ENCODE measurements at regions not wholly inside any gene's neighbourhood (a gene's known extent, or its start where the extent isn't known, plus 50 kb on each side); places are given as distances from the start of the nearest gene placed in this dataset.

GRCh38 chr7:130897515-130898419, 163.8 kb upstream of the KLF14 start:
- no peak for DNase-seq

- DNase-seq = no peak
Observed at GRCh38 chr7:130899071-130899560, 165.1 kb upstream of the KLF14 start.

GRCh38 chr7:130899638-130900401, 165.8 kb upstream of the KLF14 start:
- no peak for DNase-seq

- no peak for DNase-seq
Observed at GRCh38 chr7:130900471-130901076, 166.6 kb upstream of the KLF14 start.

- no peak for DNase-seq
Observed at GRCh38 chr7:130901209-130901783, 167.3 kb upstream of the KLF14 start.

GRCh38 chr7:130902755-130903357, 168.8 kb upstream of the KLF14 start:
- no peak for DNase-seq

GRCh38 chr7:130903358-130903974, 169.5 kb upstream of the KLF14 start:
- no peak for DNase-seq

- DNase-seq = no peak
Observed at GRCh38 chr7:130904031-130904757, 170.2 kb upstream of the KLF14 start.

- DNase-seq = no peak
Observed at GRCh38 chr7:130904792-130905191, 170.8 kb upstream of the KLF14 start.

- DNase-seq = no peak
Observed at GRCh38 chr7:130906575-130906974, 172.6 kb upstream of the KLF14 start.

GRCh38 chr7:130907439-130907838, 173.4 kb upstream of the KLF14 start:
- no peak for DNase-seq

- DNase-seq = no peak
Observed at GRCh38 chr7:130908345-130909160, 174.5 kb upstream of the KLF14 start.

GRCh38 chr7:130909161-130909836, 175.3 kb upstream of the KLF14 start:
- no peak for DNase-seq

GRCh38 chr7:130909881-130910672, 176.1 kb upstream of the KLF14 start:
- no peak for DNase-seq

- no peak for DNase-seq
Observed at GRCh38 chr7:130910949-130911944, 177.2 kb upstream of the KLF14 start.

- DNase-seq = no peak
Observed at GRCh38 chr7:130912082-130912861, 178.3 kb upstream of the KLF14 start.

All from NCI-H774 (cell line).